ENCODE measurements at regions not wholly inside any gene's neighbourhood (a gene's known extent, or its start where the extent isn't known, plus 50 kb on each side); places are given as distances from the start of the nearest gene placed in this dataset.

DNA sequence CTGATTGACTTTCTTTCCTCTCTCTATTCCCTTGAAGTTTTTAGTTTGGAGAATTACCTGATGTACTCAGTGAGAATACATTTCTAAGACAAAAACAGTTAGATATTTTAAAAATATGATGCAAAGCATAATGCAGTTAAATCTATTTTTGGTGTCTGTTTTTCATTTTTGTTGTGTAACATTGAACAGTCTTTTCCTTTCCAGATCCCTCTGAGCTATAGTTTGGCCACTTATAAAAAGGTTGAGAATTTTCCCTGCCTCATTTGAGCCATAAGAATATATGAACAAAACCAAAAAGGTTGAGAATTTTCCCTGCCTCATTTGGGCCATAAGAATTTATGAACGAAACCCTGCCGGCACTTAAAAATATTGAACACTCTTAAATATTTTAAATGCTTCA is 57.0 kb upstream of the IPO5 start:
- DNase-seq = no peak
- H3K27me3 ChIP-seq (replicated peaks in 2 of 5; ENCODE audit: control insufficient read depth in 4 of 5, insufficient read depth in 5 of 5, low read length in 4 of 5) = peaks cover 0 to 5% (median 0%) of the 10 kb centered on the region in 5 experiments
- H3K4me1 ChIP-seq (ENCODE audit: control extremely low read depth in 1 of 4, control insufficient read depth in 4 of 4, insufficient read depth in 4 of 4, low read length in 3 of 4) = no peaks in the 10 kb centered on the region
- WGBS (ENCODE audit: insufficient coverage) = 100% methylated on average over 2 of the region's 2 CpGs
- H3K36me3 ChIP-seq (ENCODE audit: control insufficient read depth in 4 of 4, insufficient read depth in 4 of 4, low read length in 3 of 4) = no peaks in the 10 kb centered on the region
- CTCF ChIA-PET = no interaction called here
- H3K4me3 ChIP-seq (ENCODE audit: control insufficient read depth in 1 of 7, extremely low read depth in 1 of 7, insufficient read depth in 4 of 7, low read depth in 2 of 7, low read length in 6 of 7) = no peak overlapping the region
- no peak overlapping the region for H3K27ac ChIP-seq (ENCODE audit: insufficient read depth in 1 of 2, low read depth in 1 of 2, low read length in 2 of 2, poor library complexity in 1 of 2, severe bottlenecking in 2 of 2)
- peaks cover 0 to 3% (median 0%) of the 10 kb centered on the region in 5 experiments for H3K9me3 ChIP-seq (ENCODE audit: control extremely low read depth in 1 of 5, control insufficient read depth in 4 of 5, insufficient read depth in 2 of 5, low read depth in 1 of 5, low read length in 4 of 5)
- POLR2A ChIA-PET = no interaction called here

- CTCF ChIA-PET = no interaction called here
- Histone ChIP-seq H3K4me1 (ENCODE audit: control extremely low read depth in 1 of 4, control insufficient read depth in 4 of 4, insufficient read depth in 4 of 4, low read length in 3 of 4) (no peaks in the 10 kb centered on the region), H3K9me3 (ENCODE audit: control extremely low read depth in 1 of 5, control insufficient read depth in 4 of 5, insufficient read depth in 2 of 5, low read depth in 1 of 5, low read length in 4 of 5) (no peaks in the 10 kb centered on the region), H3K36me3 (ENCODE audit: control insufficient read depth in 4 of 4, insufficient read depth in 4 of 4, low read length in 3 of 4) (no peaks in the 10 kb centered on the region), H3K27me3 (replicated peaks in 2 of 5; ENCODE audit: control insufficient read depth in 4 of 5, insufficient read depth in 5 of 5, low read length in 4 of 5) (peaks cover 0 to 4% (median 0%) of the 10 kb centered on the region in 5 experiments), H3K4me3 (ENCODE audit: control insufficient read depth in 1 of 7, extremely low read depth in 1 of 7, insufficient read depth in 4 of 7, low read depth in 2 of 7, low read length in 6 of 7) (no peak overlapping the region), H3K27ac (ENCODE audit: insufficient read depth in 1 of 2, low read depth in 1 of 2, low read length in 2 of 2, poor library complexity in 1 of 2, severe bottlenecking in 2 of 2) (no peak overlapping the region)
- DNase-seq = no peak
- 92% methylated on average over 1 of the region's 1 CpG for WGBS (ENCODE audit: insufficient coverage)
- POLR2A ChIA-PET = no interaction called here
Observed at GRCh38 chr13:97901716-97902115, 51.8 kb upstream of the IPO5 start.

All from common myeloid progenitor, CD34-positive (primary cell).